ENCODE measurements at regions not wholly inside any gene's neighbourhood (a gene's known extent, or its start where the extent isn't known, plus 50 kb on each side); places are given as distances from the start of the nearest gene placed in this dataset.

DNA sequence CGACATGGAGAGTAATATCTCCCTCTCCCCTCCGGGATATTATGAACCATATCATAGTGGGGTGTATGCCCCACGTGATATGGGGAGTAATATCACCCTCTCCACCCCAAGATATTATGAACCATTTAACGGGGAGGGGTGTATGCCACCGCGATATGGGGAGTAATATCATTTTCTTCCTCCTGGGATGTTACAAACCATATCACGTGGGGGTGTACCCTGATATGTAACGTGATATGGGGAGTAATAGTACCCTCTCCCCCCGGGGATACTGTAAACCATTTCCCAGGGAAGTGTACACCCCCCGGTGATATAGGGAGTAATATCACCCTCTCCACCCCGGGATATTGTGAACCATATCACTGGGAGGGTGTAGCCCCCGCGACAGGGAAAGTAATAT is 62.1 kb downstream of the ERICH4 start:
- no peak overlapping the region for H3K9ac ChIP-seq (ENCODE audit: insufficient read depth, low read depth, low read length)
- no peak overlapping the region for H2AFZ ChIP-seq (ENCODE audit: low read length)
- ChIA-PET CTCF (ENCODE audit: low intra/inter-chr PET ratio, low total read pairs) (no interaction called here), POLR2A (no interaction called here)
- 39% methylated on average over 13 of the region's 13 CpGs for whole genome bisulfite sequencing (ENCODE audit: low lambda C conversion rate)
- no peaks in the 10 kb centered on the region for H3K9me3 ChIP-seq (ENCODE audit: low read length)
- H3K4me3 ChIP-seq (replicated peaks in 1 of 3; ENCODE audit: insufficient read depth in 1 of 3, low read depth in 2 of 3, low read length in 3 of 3): no peak overlapping the region
- intact Hi-C loops (cut with micrococcal nuclease; ENCODE audit: unreplicated experiment) (no loop called here), in situ Hi-C loops (cut with HindIII; ENCODE audit: extremely low pct_ligation_motif_present, low pct_unique_long_range_greater_than_20kb) (no loop called here)
- H3K4me1 ChIP-seq (ENCODE audit: insufficient read depth, low read length): peaks cover 12% of the 10 kb centered on the region
- BruUV-seq (replicated peaks): no TSS peak
- H3K27me3 ChIP-seq (ENCODE audit: control insufficient read depth in 1 of 2, insufficient read depth in 2 of 2, low read length in 2 of 2): peaks cover 0 to 18% of the 10 kb centered on the region in 2 experiments; a peak in 3 of 5 replicates
- no peaks in the 10 kb centered on the region for H3K36me3 ChIP-seq (replicated peaks in 1 of 2; ENCODE audit: control insufficient read depth in 1 of 2, insufficient read depth in 2 of 2, low read length in 2 of 2)
- TF ChIP-seq HMGXB3 (CRISPR knock-in tag; IDR thresholded peaks at IDR 0.05; ENCODE audit: borderline replicate concordance) (no peak), ZNF333 (CRISPR knock-in tag; IDR thresholded peaks at IDR 0.05; ENCODE audit: borderline replicate concordance) (no peak), HOXA7 (CRISPR knock-in tag; IDR thresholded peaks at IDR 0.05) (no peak), ZBED4 (CRISPR knock-in tag; IDR thresholded peaks at IDR 0.05; ENCODE audit: borderline replicate concordance) (no peak), ZNF709 (CRISPR knock-in tag; IDR thresholded peaks at IDR 0.05) (no peak), SP4 (CRISPR knock-in tag; IDR thresholded peaks at IDR 0.05) (no peak), CREB3 (CRISPR knock-in tag; IDR thresholded peaks at IDR 0.05) (no peak)
- TF ChIP-seq, protein P1, sequence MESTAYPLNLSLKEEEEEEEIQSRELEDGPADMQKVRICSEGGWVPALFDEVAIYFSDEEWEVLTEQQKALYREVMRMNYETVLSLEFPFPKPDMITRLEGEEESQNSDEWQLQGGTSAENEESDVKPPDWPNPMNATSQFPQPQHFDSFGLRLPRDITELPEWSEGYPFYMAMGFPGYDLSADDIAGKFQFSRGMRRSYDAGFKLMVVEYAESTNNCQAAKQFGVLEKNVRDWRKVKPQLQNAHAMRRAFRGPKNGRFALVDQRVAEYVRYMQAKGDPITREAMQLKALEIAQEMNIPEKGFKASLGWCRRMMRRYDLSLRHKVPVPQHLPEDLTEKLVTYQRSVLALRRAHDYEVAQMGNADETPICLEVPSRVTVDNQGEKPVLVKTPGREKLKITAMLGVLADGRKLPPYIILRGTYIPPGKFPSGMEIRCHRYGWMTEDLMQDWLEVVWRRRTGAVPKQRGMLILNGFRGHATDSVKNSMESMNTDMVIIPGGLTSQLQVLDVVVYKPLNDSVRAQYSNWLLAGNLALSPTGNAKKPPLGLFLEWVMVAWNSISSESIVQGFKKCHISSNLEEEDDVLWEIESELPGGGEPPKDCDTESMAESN (CRISPR knock-in tag; conservative IDR thresholded peaks at IDR 0.05): no peak
- ATAC-seq: no peak
- no peak overlapping the region for H3K27ac ChIP-seq (ENCODE audit: extremely low read length, insufficient read depth, low read length)
- FAIRE-seq: no peak
- H3K4me2 ChIP-seq (ENCODE audit: low read depth, low read length): no peak overlapping the region
- DNase-seq (ENCODE audit: low spot score): no peak
- H3K79me2 ChIP-seq (ENCODE audit: insufficient read depth, low read length): no peaks in the 10 kb centered on the region
- no peaks in the 10 kb centered on the region for H4K20me1 ChIP-seq (ENCODE audit: insufficient read depth, low read length)
